ENCODE measurements at regions not wholly inside any gene's neighbourhood (a gene's known extent, or its start where the extent isn't known, plus 50 kb on each side); places are given as distances from the start of the nearest gene placed in this dataset.
"Not testable (repeated sequence)": the region's sequence is repeated elsewhere in the genome, so short reads cannot be mapped to it uniquely, and the experiment has no call there.

DNA sequence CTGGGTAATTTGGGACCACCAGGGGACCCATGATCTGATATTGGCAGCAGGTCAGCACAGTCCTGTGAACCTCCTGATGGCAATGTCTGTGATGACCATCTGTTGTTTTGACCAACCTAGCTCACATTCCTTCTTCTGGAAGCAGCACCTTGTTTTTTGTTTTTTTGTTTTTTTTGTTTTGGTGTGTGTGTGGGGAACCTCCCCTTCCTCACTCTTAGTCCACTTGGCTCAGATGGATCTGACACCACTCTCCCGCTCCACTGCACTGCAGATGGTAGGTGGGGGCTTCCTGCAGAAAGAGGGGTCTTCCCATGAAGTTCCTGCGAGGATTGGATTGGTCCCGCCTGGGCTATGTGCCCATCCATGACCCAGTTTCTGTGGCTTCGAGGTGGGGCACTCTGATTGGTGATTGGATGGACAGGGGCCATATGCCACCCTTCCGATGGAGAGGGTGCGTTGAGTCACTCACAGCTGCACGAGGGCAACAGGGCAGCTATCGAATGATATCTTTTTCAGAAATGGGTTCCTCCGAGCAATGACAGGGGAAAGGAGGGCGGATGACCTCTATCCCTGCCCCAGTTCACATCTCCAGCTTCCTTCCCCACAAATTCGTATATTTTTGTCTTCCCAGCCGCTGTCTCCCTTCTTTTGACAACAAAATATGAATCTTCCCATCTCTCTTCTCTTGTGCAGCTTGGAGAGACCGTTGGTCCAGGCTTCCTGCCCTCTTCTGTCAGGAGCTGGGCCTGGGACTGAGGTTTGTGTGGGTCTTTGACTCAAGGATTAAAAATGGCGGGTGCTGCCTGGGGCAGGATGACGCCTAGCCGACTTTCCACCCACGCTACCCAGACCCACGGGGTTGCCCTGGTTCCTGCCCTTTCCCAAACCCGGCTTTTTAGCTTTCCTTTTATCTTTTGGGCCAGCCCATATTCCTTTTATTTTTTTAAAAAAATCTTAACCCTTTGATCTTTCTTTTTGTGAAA lies 132.1 kb upstream of the KCNG1 start:
- no peak for DNase-seq

DNA sequence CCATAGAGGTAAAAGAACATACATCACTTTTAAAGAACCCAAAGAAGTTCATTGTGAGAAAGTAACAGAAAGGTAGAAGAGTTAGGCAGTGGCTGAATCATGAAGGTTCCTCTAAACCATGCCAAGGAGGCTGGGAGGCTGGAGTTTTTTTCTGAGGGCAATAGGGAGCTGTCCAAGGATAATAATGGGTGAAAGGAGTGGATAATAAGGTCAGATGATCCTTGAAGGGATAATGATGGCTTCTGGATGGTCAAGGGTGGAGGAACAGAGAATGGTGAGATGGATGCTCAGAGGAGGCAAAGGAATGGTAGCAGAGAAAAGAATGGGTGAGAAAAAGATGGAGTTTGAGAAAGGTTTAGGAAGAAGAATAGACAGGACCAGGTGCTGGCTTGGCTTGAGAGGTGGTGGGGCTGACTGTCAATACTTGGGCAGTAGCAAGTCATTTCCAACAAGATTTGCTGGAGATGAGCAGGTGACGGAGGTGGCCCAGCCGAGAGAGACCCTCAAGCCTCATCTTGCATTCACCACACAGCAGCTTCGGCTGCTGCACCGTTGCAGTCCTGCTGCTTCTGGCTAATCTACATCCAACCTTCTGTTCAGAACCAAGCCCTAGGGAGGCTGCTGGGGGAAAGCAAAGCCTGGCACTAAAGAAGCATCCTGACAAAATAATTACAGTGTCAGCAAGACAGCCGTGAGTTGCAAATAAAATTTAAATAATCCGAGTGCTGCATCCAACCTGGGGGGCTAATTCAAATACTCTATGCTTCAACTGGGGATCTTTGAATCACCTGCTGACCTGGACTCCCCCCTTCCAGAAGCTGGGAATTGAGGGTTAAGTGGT lies 131.2 kb upstream of the KCNG1 start:
- no peak for DNase-seq

DNA sequence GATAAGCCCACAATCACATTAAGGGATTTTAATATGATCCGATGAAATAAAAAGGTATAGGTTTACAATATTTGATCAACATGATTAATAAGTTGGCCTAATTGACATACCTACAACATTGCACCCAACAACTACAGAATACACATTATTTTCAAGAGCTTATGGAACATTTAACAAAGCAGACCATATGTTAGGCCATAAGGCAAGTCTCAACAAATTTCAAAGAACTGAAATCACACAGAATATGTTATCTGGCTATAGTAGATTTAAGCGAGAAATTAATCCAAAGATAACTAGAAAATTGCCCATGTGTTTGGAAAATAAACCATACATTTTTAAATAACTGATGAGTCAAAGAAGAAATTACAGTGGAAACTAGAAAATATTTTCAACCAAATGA lies 126.0 kb upstream of the KCNG1 start:
- DNase-seq, result no peak

DNA sequence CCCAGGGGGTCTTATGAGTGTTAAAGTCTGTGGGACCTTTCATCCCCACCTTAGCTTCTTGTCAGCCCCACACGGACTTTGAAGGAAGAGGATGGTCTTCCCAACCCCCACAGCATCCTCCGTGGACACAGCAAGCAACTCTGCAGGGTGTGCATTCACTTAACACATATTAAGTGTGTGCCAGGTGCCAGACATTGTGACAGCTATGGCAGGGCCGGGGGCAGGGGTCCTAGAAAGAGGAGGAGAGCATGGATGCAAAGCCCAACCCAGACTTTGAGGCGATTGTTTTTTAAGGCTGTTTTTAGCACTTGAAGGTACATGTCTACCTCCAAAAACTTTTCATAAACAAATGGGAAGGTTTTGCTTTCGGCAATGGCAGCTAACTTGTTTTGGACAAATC lies 121.6 kb upstream of the KCNG1 start:
- DNase-seq, result no peak

DNA sequence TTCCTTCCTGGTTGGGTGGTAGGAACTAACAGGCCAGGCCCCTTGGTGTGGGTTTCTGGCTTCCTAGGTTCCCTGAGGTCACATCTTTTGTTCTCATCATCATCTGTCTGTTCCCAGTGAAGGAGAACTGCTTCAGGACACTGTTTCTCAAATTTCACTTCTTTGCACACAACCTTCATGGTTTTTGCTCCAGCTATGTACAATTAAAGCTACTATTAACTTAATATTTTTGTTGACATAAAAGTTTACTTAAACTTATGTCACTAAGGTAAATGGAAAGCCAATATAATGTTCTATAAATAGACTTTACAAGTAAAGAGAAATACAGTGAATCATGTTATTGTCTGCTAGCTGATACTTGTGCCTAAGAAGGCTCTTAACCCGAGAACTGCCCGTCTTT lies 120.7 kb upstream of the KCNG1 start:
- DNase-seq, result no peak

DNA sequence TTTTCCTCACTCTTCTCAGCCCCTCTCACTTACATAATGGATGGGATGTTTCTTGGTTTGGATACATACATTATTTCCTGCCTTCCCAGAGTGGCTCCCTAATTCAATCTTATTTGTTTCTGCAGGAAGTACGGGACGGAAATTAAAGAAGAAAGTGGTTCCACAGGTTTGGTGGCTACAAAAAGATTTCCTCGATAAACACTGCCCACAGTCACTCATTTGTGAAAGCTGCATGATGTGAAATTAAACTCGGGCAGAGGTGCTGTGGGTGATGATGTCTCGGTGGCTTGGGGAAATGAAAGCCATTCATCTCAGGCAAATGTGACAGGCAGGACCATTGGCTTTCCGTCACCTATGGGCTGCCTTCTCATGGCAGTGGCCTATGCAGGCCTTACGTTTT lies 119.5 kb upstream of the KCNG1 start:
- DNase-seq, result no peak

DNA sequence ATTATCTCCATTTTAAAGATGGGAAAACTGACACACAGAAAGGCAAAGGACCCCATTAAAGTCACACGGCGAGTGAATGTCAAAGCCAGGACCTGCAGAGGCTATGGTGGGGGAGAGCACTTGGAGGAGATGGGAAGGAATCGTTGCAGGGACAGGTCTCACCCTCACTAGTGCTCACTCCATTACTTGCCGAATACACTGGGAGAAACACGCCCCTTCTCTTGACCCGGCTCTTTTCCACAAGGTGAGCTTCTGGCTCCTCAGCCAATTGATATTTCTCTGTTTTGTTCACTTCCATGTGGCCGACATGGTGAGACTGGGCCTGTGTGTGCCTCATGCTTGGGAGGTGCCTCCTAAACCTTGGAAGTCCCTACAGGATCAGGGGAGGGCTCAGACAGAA lies 117.8 kb upstream of the KCNG1 start:
- DNase-seq, result no peak

DNA sequence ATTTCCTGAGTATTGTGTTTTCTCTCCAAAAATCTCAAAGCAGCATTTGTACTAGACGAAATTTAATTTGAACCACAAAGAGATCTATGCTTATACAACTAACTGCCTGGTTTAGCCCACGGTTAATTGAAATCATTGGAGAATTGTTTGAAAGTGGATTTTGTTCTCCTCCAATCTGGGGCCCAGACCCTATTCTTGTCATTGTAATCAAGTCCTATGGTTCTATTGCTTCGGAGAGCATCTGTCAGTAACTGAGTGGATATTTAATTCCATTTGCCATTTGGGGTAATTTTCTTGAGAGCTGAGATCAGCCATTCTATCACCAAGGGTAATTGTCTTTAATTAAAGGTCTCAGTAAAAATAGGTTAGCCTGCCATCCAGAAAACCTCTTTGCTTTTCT lies 117.0 kb upstream of the KCNG1 start:
- no peak for DNase-seq

DNA sequence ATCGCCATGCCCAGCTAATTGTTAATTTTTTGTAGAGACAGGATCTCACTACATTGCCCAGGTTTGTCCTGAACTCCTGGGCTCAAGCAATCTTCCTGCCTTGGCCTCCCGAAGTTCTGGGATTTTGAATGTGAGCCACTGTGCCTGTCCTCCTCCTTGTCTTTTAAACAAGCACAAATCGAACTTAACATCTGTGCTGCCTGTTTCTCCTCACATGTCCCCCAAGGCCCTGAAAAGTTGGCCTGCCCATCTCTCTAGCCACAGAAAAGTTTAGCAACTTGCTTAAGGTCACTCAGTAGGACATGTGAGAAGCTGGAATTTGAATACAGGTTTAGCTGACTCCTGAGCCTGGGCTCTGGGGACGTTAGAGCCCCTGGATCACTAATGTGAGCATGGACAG lies 115.7 kb upstream of the KCNG1 start:
- DNase-seq, result no peak

DNA sequence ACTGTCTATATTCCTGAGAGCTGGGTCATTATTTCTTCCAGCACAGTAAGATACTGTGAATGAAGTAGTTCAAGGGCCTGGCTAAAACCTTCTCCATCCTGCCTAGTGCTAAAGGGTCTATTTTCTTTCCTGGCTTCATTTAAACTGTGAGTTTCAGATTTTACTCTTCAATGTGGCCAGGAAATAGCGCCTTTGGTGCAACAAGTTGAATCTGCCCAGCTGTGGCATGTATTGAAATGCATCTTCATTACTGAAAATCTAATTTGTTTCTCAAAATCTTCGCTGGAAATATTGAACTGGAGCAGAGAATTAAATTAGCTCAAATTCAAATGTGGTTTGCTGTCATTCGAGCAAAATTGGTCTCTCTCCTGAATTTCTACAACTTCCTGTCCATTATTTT lies 114.6 kb upstream of the KCNG1 start:
- DNase-seq, result no peak

DNA sequence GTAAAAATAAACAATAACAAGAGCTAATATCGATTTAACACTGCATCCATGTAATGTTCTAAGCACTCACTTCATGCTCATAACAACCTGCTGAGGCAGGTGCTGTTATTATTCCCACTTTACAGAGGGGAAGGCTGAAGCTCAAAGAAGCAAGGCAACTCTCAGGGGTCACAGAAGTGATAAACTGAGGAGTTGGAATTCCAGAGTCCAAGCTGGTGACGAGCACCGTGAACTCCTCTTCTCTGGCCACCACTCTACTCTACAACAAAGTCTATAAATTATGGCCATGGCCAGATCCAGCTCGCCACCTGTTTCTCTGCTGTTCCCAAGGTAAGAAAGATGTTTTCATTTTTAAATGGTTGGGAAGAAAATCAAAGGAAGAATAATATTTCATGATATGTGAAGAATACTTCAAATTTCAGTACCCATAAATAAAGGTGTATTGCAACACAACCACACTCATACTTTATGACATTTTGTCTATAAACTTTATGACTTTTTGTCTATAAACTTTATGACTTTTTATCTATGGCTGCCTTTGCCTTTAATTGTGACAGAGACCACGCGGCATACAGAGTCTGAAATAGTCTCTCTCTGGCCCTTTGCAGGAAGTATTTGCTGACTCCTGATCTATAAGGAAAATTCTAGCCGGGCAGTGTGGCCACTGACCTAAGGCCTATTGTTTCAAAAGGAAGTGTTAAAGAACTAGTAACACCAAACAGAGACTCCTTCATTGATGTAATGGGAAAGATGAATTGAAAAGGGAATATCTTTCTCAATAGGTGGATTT lies 113.2 kb upstream of the KCNG1 start:
- DNase-seq, result no peak

DNA sequence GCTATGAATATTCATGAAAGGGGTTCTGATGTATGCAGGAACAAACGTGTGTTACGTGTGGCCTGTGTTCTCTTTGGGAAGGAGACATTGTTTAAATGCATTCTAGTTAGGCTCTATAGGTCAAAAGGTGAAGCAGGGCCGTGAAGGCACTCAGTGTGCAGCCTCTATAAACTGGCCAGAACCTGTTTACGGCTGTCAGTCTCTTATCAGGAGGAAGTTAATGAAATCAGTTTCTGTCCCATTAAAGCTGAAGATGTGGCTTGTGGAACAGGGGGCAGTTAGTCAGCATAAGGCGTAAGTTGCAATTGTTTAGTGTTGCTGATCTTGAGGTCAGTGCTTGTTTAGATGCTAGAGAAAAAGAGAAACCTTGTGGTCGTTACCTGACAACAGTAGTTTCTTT lies 111.5 kb upstream of the KCNG1 start:
- no peak for DNase-seq

DNA sequence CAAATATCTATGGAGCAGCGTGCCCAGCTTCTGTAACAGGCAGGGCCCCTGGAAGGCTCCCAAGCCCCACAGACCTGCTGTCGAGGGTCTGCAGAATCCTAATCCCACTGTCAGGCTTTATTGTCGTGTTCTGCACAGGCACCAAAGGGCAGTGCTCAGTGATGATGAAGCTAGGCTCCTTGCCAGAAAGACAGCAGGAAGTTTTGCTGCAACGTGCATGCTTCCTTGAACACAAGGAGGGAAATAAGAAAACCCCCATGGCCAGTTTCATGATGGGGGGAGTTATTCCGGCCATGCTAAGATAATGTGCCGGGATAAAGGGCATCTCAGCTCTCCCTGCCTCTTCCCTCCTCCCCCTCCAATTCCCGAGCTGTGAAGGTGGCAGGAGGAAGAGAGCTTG lies 109.4 kb upstream of the KCNG1 start:
- no peak for DNase-seq

DNA sequence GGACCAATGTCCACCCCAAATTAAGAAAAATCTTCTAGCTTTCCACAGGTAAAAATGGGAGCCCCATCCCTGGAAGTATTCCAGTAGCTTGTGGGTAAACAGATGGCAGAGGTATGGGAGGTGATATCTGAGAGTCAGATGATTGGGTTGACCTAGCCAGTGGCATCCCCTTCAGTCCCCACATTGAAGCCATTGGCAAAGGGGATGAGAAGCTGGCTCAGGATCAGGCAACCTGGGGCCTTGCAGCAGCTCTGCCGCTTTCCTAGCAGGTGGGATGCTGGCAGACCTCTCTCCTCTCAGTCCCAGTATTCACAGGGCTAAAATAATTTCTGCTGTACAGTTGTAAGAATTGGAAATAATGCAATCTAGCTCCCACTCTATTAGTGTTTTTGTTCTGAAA lies 108.9 kb upstream of the KCNG1 start:
- no peak for DNase-seq

DNA sequence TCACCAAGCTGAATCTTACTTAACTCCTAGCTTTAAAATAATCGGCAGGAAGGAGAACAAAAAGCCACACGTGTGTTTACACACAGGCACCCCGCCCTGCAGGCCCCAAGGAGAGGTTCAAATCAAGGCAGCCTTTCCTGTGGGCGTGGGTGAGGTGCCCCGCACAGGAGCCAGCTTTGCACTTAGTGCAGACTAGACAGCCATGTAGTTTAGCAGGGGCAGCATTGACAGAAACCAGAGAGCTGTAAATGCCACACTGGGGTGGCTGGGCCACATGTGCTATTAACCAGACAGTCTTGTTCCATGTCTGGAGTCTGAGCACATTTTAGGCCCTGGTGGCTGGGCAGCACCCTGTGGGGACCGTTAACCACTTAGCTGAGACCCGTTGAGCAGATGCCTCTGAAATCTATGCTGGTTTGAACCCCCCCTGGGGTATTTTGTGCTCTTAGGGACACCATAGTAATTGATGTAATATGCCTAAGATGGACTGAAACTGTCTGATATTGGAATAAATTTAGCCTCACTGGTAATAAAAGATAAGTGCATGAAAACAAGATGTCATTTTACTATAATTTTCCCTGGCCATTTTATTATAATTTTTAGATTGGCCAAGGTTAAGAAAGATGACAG lies 106.4 kb upstream of the KCNG1 start:
- no peak for DNase-seq

DNA sequence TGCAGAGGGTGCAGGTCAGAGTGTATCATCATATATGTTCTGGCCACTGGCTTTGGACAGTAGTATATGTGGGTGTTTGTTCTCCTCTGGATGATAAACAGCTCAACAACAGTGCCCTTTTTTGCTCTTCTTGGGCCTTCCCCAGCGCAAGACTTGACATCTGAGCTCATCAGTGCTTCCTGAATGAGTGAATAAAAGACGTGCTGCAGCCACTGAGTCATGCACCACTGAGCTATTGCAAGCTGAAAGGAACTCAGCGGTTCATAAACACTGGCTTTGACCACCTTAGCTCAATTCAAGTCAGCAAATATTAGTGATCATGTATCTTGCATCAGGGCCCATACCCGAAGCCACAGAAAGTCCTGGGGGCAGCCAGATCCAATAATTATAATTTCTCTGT lies 105.3 kb upstream of the KCNG1 start:
- no peak for DNase-seq

DNA sequence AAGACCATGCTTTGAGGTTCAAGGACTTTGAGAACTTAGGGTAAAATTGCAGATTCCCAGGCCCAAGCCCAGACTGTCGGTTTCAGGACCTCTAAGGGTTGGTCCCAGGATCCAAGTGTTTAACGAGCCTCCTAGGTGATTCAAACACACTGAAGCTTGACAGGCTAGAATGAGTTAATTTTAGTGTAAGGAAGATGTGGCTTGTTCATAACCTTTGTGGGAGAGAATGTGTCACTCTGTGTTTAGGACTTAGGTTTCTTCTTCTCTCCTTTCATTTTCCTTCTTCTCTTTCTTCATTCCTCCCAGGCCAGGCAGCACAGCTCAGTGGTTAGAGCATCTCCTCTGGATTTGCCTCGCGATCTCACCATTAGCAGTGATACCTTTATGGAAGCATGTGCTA lies 104.8 kb upstream of the KCNG1 start:
- no peak for DNase-seq

DNA sequence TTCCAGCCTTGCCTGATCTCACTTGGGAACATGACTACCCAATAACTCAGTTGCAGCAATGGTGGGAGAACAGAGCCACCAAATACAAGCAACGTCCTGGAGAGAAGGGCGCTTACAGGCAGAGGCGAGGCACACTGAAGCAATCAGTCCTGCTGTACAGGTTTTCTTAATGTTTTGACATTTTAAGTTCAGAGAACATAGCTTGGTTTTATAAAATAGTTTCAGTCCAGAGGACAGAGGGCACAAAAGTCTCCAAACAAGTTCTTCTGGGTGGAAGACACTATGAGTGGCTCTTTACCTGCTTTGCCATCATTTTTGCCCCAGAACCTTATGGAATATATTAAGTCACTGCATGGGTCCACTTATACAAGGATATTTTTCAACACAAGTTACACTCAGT lies 103.4 kb upstream of the KCNG1 start:
- DNase-seq, result no peak

DNA sequence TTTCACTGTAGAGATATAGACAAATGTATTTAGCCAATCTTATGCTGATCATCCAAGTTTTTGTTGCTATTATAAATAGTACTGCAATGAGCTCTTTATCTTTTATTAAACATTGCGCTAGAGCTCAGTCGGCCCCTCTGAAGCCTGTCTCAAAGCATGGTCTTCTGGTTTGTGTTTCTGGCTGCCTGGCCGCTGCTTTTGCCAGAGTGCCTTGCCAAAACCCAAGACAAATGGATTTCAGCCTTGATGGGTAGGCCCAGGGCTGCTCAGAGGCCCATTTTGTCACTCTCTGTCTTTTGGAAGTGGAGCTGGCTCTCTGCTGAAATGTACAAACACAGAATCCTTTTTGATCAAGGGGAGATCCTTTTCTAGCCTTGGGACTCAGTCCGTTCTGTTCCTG lies 102.9 kb upstream of the KCNG1 start:
- no peak for DNase-seq

DNA sequence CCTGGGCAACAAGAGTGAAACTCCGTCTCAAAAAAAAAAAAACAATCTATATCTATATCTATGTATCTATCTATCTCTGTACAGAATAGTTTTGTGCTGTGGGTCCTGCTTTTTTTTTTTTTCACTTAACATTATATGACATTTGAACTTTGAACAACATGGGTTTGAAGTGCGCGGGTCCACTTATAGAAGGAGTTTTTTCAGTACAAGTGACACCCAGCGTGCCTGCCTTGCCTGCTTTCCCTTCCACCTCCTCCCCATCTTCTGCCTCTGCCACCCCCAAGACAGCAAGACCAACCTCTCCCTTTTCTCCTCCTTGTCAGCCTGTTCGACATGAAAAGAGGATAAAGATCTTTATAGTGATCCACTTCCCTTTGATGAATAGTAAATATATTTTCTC lies 102.2 kb upstream of the KCNG1 start:
- DNase-seq, result no peak

DNA sequence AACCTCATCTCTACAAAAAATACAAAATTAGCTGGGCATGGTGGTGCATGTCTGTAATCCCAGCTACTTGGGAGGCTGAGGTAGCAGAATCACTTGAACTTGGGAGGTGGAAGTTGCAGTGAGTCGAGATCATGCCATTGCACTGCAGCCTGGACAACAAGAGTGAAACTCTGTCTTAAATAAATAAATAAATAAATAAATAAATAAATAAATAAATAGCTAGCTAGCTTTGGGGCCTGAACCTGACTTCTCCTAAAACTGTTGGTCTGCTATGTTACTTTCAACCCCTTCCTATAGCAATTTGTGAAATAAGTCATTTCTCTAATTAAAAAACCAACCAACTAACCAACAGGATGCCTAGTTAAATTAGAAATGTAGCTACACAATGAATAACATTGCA lies 101.0 kb upstream of the KCNG1 start:
- not testable (repeated sequence) for DNase-seq

DNA sequence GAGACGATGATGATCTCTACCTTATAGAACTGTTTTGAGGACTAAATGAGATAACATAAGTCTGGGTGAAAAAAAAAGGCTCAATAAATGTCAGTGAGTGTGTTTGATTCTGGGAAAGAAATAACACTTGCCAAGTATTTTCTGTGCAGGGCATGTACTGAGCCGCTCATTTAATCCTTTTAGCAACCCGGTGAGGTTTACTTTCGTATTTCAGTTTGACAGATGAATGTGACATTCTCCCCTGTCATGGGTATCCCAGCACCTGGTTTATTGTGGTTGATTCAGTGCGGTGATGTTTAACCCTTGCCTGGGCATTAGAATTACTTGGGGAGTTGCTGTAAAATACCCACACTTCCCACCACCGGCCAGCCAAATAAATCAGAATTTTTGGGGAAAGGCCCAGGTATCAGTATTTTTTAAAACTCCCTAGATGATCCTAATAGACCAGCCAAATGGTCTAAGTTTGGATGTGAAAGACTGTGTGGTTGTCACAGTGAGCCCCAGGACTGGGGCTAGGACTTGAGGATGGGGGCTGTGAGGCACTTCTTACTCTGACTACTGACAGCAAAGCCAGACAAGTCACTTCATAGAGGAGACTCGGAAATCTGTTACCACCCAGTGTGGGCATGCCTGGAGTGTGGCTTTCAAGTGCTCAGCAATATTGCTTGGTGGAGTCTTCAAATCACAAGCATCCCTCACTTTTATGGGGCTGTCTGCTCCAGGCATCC lies 100.2 kb upstream of the KCNG1 start:
- no peak for DNase-seq

Measured in central memory CD4-positive, alpha-beta T cell (primary cell).